Tibial nerve (tissue), 4 donors: ENCODE measurements at regions not wholly inside any gene's neighbourhood (a gene's known extent, or its start where the extent isn't known, plus 50 kb on each side); places are given as distances from the start of the nearest gene placed in this dataset.

Source experiments
- CTCF ChIP-seq, 5 experiments: fragments of 200-600 bp in 3 of 5; fragments of 450-650 bp in 2 of 5; sonication (generic) in 3 of 5; IDR thresholded peaks; one replicate each; pipeline ENCODE4 v1.5.1; 2016 to 2019; ENCODE audit warnings: antibody characterized with exemption in 5 of 5, mild to moderate bottlenecking in 3 of 5, moderate library complexity in 2 of 5
- EP300 ChIP-seq, 2 donors: sonication (generic); formaldehyde crosslinking; IDR thresholded peaks; one replicate each; pipeline ENCODE4 v1.6.1; 2017; ENCODE audit warnings: antibody characterized with exemption in 2 of 2, mild to moderate bottlenecking in 1 of 2
- POLR2A ChIP-seq, 2 donors: fragments of 450-650 bp; IDR thresholded peaks; one replicate each; pipeline ENCODE4 v1.6.1; 2017; ENCODE audit warnings: antibody characterized with exemption in 2 of 2, mild to moderate bottlenecking in 2 of 2, moderate library complexity in 2 of 2

- TF ChIP-seq POLR2A (IDR thresholded peaks at IDR 0.05) (no peak), CTCF (IDR thresholded peaks at IDR 0.05) (no peak), EP300 (IDR thresholded peaks at IDR 0.05) (no peak)
Observed at GRCh38 chr3:88362428-88362827, 212.7 kb downstream of the C3orf38 start.
